HS-27A (cell line): ENCODE measurements at regions not wholly inside any gene's neighbourhood (a gene's known extent, or its start where the extent isn't known, plus 50 kb on each side); places are given as distances from the start of the nearest gene placed in this dataset.

Source experiments
- DNase-seq: peaks from one replicate; pipeline ENCODE4 v3.0.0-alpha.2; 2012; ENCODE audit warnings: low read depth, missing footprints

- no peak for DNase-seq
Measured at GRCh38 chr12:124162151-124163110, 132.5 kb upstream of the RFLNA start.

GRCh38 chr12:124165695-124166094 lies 129.2 kb upstream of the RFLNA start:
- no peak for DNase-seq

- DNase-seq: no peak
Measured at GRCh38 chr12:124167141-124167540, 127.8 kb upstream of the RFLNA start.

- DNase-seq: no peak
Measured at GRCh38 chr12:124168016-124168786, 126.7 kb upstream of the RFLNA start.

GRCh38 chr12:124169577-124170284 lies 125.2 kb upstream of the RFLNA start:
- no peak for DNase-seq

- no peak for DNase-seq
Measured at GRCh38 chr12:124170760-124171159, 124.1 kb upstream of the RFLNA start.

- DNase-seq: no peak
Measured at GRCh38 chr12:124171231-124171979, 123.5 kb upstream of the RFLNA start.

- DNase-seq: peak; percentile 71
Measured at GRCh38 chr12:124172636-124173035, 122.3 kb upstream of the RFLNA start.

- DNase-seq: no peak
Measured at GRCh38 chr12:124173692-124174091, 121.2 kb upstream of the RFLNA start.

- DNase-seq: peak; percentile 88
Measured at GRCh38 chr12:124174451-124175348, 120.2 kb upstream of the RFLNA start.

GRCh38 chr12:124175704-124176103 lies 119.2 kb upstream of the RFLNA start:
- no peak for DNase-seq

- DNase-seq: no peak
Measured at GRCh38 chr12:124177276-124177950, 117.5 kb upstream of the RFLNA start.

- DNase-seq: no peak
Measured at GRCh38 chr12:124177951-124178316, 117.0 kb upstream of the RFLNA start.

GRCh38 chr12:124179936-124180607 lies 114.8 kb upstream of the RFLNA start:
- DNase-seq: no peak

- no peak for DNase-seq
Measured at GRCh38 chr12:124183172-124183571, 111.7 kb upstream of the RFLNA start.

GRCh38 chr12:124184456-124184855 lies 110.4 kb upstream of the RFLNA start:
- DNase-seq: no peak

- DNase-seq: no peak
Measured at GRCh38 chr12:124185971-124186686, 108.8 kb upstream of the RFLNA start.

- DNase-seq: no peak
Measured at GRCh38 chr12:124188084-124188483, 106.8 kb upstream of the RFLNA start.
